Left lung (tissue), 4 donors: ENCODE measurements at regions not wholly inside any gene's neighbourhood (a gene's known extent, or its start where the extent isn't known, plus 50 kb on each side); places are given as distances from the start of the nearest gene placed in this dataset.
A peak's percentile ranks its signal among the peaks of the same experiment; 100 is the strongest.

ENCODE experiments used
- ATAC-seq: fragments of 200-7000 bp; cut with Tn5 transposase; one replicate; pipeline ENCODE4 v1.9.1; 2020; ENCODE audit warnings: moderate library complexity
- DNase-seq, 4 donors: peaks; one replicate each; pipeline ENCODE4 v3.0.0-alpha.2; 2013 to 2020
- H3K27ac ChIP-seq, 2 donors: fragments of 200-600 bp; sonication (generic) in 1 of 2; one replicate each; pipeline versions ENCODE4 v1.5.0 to v1.8.0; 2020 to 2021
- H3K27me3 ChIP-seq, 2 donors: fragments of 200-600 bp; sonication (generic) in 1 of 2; one replicate each; pipeline versions ENCODE4 v1.5.0 to v1.8.0; 2020 to 2021
- H3K36me3 ChIP-seq, 2 donors: fragments of 200-600 bp; sonication (generic) in 1 of 2; one replicate each; pipeline versions ENCODE4 v1.5.0 to v1.8.0; 2020 to 2021
- H3K4me1 ChIP-seq, 2 donors: fragments of 200-600 bp; one replicate each; pipeline ENCODE4 v1.8.0; 2021
- H3K4me3 ChIP-seq, 2 donors: fragments of 200-600 bp; sonication (generic) in 1 of 2; one replicate each; pipeline versions ENCODE4 v1.5.0 to v1.8.0; 2020 to 2021; ENCODE audit warnings: mild to moderate bottlenecking in 1 of 2
- H3K9me3 ChIP-seq, 2 donors: fragments of 200-600 bp; sonication (generic) in 1 of 2; one replicate each; pipeline versions ENCODE4 v1.5.0 to v1.8.0; 2020 to 2021
- CTCF ChIP-seq, 2 donors: fragments of 200-600 bp; sonication (generic) in 1 of 2; IDR thresholded peaks; one replicate each; pipeline versions ENCODE4 v1.5.0 to v1.8.0; 2021; ENCODE audit warnings: antibody characterized with exemption in 2 of 2
- intact Hi-C, 2 donors: fragments of 100-400 bp; cut with DNase I; formaldehyde crosslinking; loops; one replicate each; pipeline versions ENCODE4 v1.11.2 to v1.14.2; 2022
- donor health status: DM: no; HTN: yes; CAD: no.
- donor health status: DM: no; HTN: no; CAD: no.

- no peak for TF ChIP-seq CTCF (IDR thresholded peaks at IDR 0.05)
- H3K4me1 ChIP-seq, result no peaks in the 10 kb centered on the region
- ATAC-seq, result no peak
Observed at GRCh38 chr2:206389164-206389563, 54.2 kb upstream of the ADAM23 start.

GRCh38 chr2:206390181-206390580 lies 53.2 kb upstream of the ADAM23 start:
- peaks cover 0 to 3% of the 10 kb centered on the region in 2 donors for H3K9me3 ChIP-seq
- H3K27me3 ChIP-seq, result no peaks in the 10 kb centered on the region
- no peaks in the 10 kb centered on the region for H3K4me1 ChIP-seq
- no peak for ATAC-seq
- intact Hi-C loops, result no loop called here
- no peaks in the 10 kb centered on the region for H3K36me3 ChIP-seq
- H3K4me3 ChIP-seq, result no peak overlapping the region
- H3K27ac ChIP-seq, result no peak overlapping the region
- TF ChIP-seq CTCF (IDR thresholded peaks at IDR 0.05), result no peak
- DNase-seq, result no peak

More at GRCh38 chr2:206389164-206389563, 54.2 kb upstream of the ADAM23 start:
- intact Hi-C loops, result no loop called here
- no peak for DNase-seq
- no peaks in the 10 kb centered on the region for H3K27me3 ChIP-seq
- peaks cover 0 to 10% of the 10 kb centered on the region in 2 donors for H3K9me3 ChIP-seq
- H3K36me3 ChIP-seq, result no peaks in the 10 kb centered on the region
- no peak overlapping the region for H3K27ac ChIP-seq
- no peak overlapping the region for H3K4me3 ChIP-seq

DNA sequence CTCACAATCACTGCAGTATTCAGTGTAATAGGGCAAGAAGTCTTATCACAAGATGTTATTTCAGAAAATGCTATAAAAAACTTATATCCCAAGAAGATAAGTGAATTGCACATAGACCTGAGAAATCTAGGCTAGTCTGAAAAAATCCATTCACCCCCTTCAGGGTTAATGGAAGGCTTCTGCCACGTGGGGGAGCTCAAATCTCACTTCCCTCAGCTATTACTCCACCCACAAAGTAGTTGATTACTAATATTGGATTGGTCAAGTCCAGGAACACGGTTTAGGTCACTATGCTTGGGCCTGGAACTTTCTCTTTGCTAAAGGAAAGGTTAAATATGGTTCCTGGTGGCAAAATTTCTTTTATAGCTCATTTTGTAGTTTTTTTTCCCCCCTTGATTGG lies 51.2 kb upstream of the ADAM23 start:
- DNase-seq (peak in 1 of 4 donors; percentile 8), ATAC-seq (peak; percentile 64)

More for the DNA sequence above, 51.2 kb upstream of the ADAM23 start:
- H3K4me1 ChIP-seq, result no peaks in the 10 kb centered on the region
- H3K36me3 ChIP-seq, result no peaks in the 10 kb centered on the region
- H3K9me3 ChIP-seq, result no peaks in the 10 kb centered on the region
- intact Hi-C loops, result no loop called here
- H3K27me3 ChIP-seq, result no peaks in the 10 kb centered on the region
- no peak overlapping the region for H3K4me3 ChIP-seq
- no peak overlapping the region for H3K27ac ChIP-seq
- TF ChIP-seq CTCF (IDR thresholded peaks at IDR 0.05), result no peak
